Ectodermal cell (in vitro differentiated cells): ENCODE measurements at regions not wholly inside any gene's neighbourhood (a gene's known extent, or its start where the extent isn't known, plus 50 kb on each side); places are given as distances from the start of the nearest gene placed in this dataset.

Experiments used
- H3K27ac ChIP-seq: 2 replicates; pipeline ENCODE4 v1.7.0; 2013; ENCODE audit warnings: mild to moderate bottlenecking, low read depth, low read length; ENCODE audit not compliant: insufficient read depth, poor library complexity, severe bottlenecking
- H3K27me3 ChIP-seq: 2 replicates; pipeline ENCODE4 v1.7.0; 2013; ENCODE audit warnings: mild to moderate bottlenecking, low read length; ENCODE audit not compliant: insufficient read depth, control insufficient read depth, poor library complexity, severe bottlenecking
- H3K36me3 ChIP-seq: one replicate; pipeline ENCODE4 v1.7.0; 2013; ENCODE audit warnings: low read length; ENCODE audit not compliant: control insufficient read depth, insufficient read depth
- H3K4me1 ChIP-seq: one replicate; pipeline ENCODE4 v1.7.0; 2013; ENCODE audit warnings: low read length; ENCODE audit not compliant: control insufficient read depth, insufficient read depth
- H3K4me3 ChIP-seq: 2 replicates; pipeline ENCODE4 v1.7.0; 2013; ENCODE audit warnings: low read depth, low read length, control low read depth; ENCODE audit not compliant: insufficient read depth
- H3K9me3 ChIP-seq: 2 replicates; pipeline ENCODE4 v1.7.0; 2013; ENCODE audit warnings: mild to moderate bottlenecking, low read length, moderate library complexity; ENCODE audit not compliant: control insufficient read depth
- WGBS, 2 experiments: methylation state at CpG; one replicate each; pipeline ENCODE4 v1.1.7; 2013; ENCODE audit warnings: missing lambda C conversion rate in 2 of 2; 5-methylcytosine and 5-hydroxymethylcytosine counted together

- H3K4me1 ChIP-seq: no peaks in the 10 kb centered on the region
- H3K27ac ChIP-seq: no peak overlapping the region
- no peaks in the 10 kb centered on the region for H3K27me3 ChIP-seq
These were observed 233.1 kb upstream of the RPS6KA3 start for GRCh38 chrX:20499763-20500162.

DNA sequence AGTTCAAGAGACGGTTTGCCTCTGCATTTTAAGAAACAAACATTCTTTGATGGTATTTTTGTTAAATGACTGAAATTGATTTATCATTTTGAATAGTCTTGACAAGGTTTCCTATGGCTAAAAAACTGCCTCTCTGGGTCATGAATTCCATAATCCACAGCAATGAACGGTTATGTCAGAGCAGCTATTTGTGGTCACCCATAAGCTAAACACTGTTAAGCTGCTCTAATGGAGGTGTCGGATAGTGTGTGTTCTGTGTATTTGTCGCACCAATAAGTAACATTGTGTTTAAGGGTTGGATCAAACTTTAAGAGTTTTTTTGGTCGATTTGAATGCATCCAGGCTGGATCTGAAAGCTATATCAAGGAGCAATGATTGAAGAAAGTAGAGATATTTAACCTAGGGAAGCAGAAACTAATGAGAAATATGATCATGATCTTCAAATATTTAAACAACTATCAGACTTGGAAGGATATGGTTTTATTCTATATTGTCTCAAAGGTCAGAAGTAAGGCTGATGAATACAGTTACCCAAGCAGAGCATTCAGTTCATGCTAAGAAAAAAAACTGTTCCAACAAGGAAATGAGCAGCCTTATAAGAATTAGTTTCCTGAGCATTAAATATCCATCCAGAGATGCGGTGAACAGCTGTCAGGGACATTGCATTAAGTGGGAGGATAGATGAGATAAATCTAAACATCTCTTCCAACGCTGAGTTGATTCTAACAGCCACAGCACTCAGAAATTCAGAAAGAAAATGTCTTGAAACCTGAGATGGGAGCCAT lies 232.3 kb upstream of the RPS6KA3 start:
- Histone ChIP-seq H3K4me1 (no peaks in the 10 kb centered on the region), H3K9me3 (no peaks in the 10 kb centered on the region), H3K36me3 (no peaks in the 10 kb centered on the region), H3K4me3 (no peak overlapping the region), H3K27ac (no peak overlapping the region), H3K27me3 (no peaks in the 10 kb centered on the region)
- 88 to 89% methylated on average over 6 of the region's 7 CpGs for WGBS, 2 experiments

More at GRCh38 chrX:20499763-20500162, 233.1 kb upstream of the RPS6KA3 start:
- H3K4me3 ChIP-seq: no peak overlapping the region
- no peaks in the 10 kb centered on the region for H3K36me3 ChIP-seq
- H3K9me3 ChIP-seq: no peaks in the 10 kb centered on the region

- no peaks in the 10 kb centered on the region for H3K36me3 ChIP-seq
These were observed 228.9 kb upstream of the RPS6KA3 start for GRCh38 chrX:20495575-20495974.

DNA sequence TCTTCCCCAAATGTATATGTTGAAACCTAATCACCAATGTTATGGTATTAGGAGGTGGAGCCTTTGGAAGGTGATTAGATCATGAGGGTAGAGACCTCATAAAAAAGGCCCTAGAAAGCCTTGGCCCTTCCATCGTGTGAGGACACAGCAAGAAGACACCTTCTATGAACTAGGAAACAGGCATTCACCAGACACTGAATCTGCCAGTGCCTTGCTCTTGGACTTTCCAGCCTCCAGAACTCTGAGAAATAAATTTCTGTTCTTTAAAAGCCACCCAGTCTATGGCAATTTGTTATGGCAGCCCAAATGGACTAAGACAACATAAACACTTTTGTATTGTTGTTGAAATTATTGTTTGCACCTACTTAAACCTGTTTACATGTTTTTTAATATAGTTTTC lies 221.8 kb upstream of the RPS6KA3 start:
- H3K9me3 ChIP-seq: no peaks in the 10 kb centered on the region
- H3K36me3 ChIP-seq: no peaks in the 10 kb centered on the region
- H3K4me3 ChIP-seq: no peak overlapping the region
- WGBS, 2 experiments: 81 to 92% methylated on average over 1 of the region's 1 CpG
- no peak overlapping the region for H3K27ac ChIP-seq
- H3K4me1 ChIP-seq: no peaks in the 10 kb centered on the region
- H3K27me3 ChIP-seq: no peaks in the 10 kb centered on the region

More at GRCh38 chrX:20495575-20495974, 228.9 kb upstream of the RPS6KA3 start:
- Histone ChIP-seq H3K4me3 (no peak overlapping the region), H3K4me1 (no peaks in the 10 kb centered on the region), H3K27me3 (no peaks in the 10 kb centered on the region), H3K27ac (no peak overlapping the region), H3K9me3 (no peaks in the 10 kb centered on the region)
- no CpG with 5 or more reads among the region's 2 CpGs for WGBS, 2 experiments

- no peak overlapping the region for H3K27ac ChIP-seq
- no peak overlapping the region for H3K4me3 ChIP-seq
- WGBS, 2 experiments: 95% methylated on average over 1 of the region's 1 CpG; no CpG with 5 or more reads in 1 of the 2 experiments
- H3K9me3 ChIP-seq: no peaks in the 10 kb centered on the region
- H3K36me3 ChIP-seq: no peaks in the 10 kb centered on the region
- no peaks in the 10 kb centered on the region for H3K4me1 ChIP-seq
- no peaks in the 10 kb centered on the region for H3K27me3 ChIP-seq
These were observed 220.5 kb upstream of the RPS6KA3 start for GRCh38 chrX:20487227-20487626.

DNA sequence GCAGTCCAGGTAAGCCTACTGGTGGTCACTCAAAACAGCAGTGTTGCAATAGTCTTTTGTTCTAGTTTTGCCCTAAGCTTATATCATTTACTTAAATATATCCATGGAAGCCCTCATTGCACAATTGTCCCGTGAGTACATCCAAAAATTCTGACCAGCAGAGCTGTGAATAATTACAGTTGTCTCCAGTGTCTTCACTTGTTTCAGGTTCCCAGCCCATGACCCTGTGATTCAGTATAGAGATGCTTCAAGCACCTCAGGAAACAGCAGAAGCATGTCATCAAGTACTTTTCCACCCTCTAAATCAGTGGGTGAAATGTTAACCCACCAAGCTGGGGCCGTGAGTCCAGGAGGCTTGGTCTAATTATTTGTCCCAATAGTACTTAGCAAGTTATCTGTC lies 214.9 kb upstream of the RPS6KA3 start:
- Histone ChIP-seq H3K36me3 (no peaks in the 10 kb centered on the region), H3K27ac (no peak overlapping the region), H3K4me3 (no peak overlapping the region), H3K9me3 (no peaks in the 10 kb centered on the region), H3K4me1 (no peaks in the 10 kb centered on the region), H3K27me3 (no peaks in the 10 kb centered on the region)
- 90 to 100% methylated on average over 1 of the region's 2 CpGs for WGBS, 2 experiments

- Histone ChIP-seq H3K4me1 (no peaks in the 10 kb centered on the region), H3K4me3 (no peak overlapping the region), H3K27me3 (no peaks in the 10 kb centered on the region), H3K36me3 (no peaks in the 10 kb centered on the region), H3K9me3 (no peaks in the 10 kb centered on the region), H3K27ac (no peak overlapping the region)
- no CpG with 5 or more reads among the region's 4 CpGs for WGBS, 2 experiments
These were observed 213.2 kb upstream of the RPS6KA3 start for GRCh38 chrX:20479896-20480295.

DNA sequence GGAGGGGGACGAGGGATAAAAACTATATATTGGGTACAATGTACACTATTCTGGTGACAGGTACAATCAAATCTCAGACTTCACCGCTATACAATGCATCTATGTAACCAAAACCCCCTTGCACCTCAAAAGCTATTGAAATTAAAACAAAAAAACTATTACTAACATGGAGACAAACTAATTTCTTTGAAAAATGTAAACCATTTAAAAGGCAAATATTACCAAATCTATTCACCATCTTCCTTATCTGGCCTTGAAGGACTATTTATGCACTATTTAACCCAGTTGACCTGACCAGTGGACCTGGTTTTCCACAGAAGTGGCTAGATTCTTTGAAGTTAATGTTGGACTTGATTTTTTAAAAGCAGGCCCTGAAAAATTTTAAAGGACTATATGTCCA lies 212.3 kb upstream of the RPS6KA3 start:
- WGBS, 2 experiments: 86% methylated on average over 2 of the region's 2 CpGs; no CpG with 5 or more reads in 1 of the 2 experiments
- no peaks in the 10 kb centered on the region for H3K4me1 ChIP-seq

GRCh38 chrX:20477836-20478524 lies 211.3 kb upstream of the RPS6KA3 start:
- no peaks in the 10 kb centered on the region for H3K36me3 ChIP-seq
- no peaks in the 10 kb centered on the region for H3K4me1 ChIP-seq
- 92% methylated on average over 8 of the region's 8 CpGs for WGBS, 2 experiments
- no peaks in the 10 kb centered on the region for H3K27me3 ChIP-seq
- no peak overlapping the region for H3K27ac ChIP-seq
- H3K4me3 ChIP-seq: no peak overlapping the region
- H3K9me3 ChIP-seq: no peaks in the 10 kb centered on the region

More for the DNA sequence above, 212.3 kb upstream of the RPS6KA3 start:
- no peaks in the 10 kb centered on the region for H3K9me3 ChIP-seq
- H3K36me3 ChIP-seq: no peaks in the 10 kb centered on the region
- no peak overlapping the region for H3K27ac ChIP-seq
- H3K27me3 ChIP-seq: no peaks in the 10 kb centered on the region
- no peak overlapping the region for H3K4me3 ChIP-seq

DNA sequence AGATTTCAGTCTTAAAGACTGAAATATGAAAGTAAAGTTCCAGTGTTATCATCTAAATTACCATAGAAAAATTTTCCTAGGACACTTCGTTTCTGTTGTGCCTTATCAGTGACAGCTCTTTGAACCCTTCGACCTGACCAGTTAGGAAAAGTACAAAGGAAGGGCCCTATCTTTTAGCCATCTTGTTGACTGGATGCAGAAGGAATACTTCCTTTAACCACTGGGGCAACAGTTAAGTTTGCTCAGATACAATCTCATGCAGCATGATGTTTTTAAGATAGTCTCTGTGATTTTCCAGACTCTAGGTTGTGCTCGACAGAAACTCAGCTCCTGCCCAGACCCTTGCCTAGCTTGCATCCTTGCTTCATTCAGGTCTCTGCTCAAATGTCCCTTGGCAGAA lies 210.5 kb upstream of the RPS6KA3 start:
- Histone ChIP-seq H3K4me1 (no peaks in the 10 kb centered on the region), H3K27ac (no peak overlapping the region), H3K4me3 (no peak overlapping the region), H3K9me3 (no peaks in the 10 kb centered on the region), H3K27me3 (no peaks in the 10 kb centered on the region), H3K36me3 (no peaks in the 10 kb centered on the region)
- 85 to 87% methylated on average over 3 of the region's 3 CpGs for WGBS, 2 experiments
